H1 (cell line): ENCODE measurements at regions not wholly inside any gene's neighbourhood (a gene's known extent, or its start where the extent isn't known, plus 50 kb on each side); places are given as distances from the start of the nearest gene placed in this dataset.

Experiments used
- CTCF ChIA-PET: fragments of 300-600 bp; sonication (Branson Sonifier 250); formaldehyde crosslinking; loops from one replicate; lab custom pipeline; 2021; ENCODE audit not compliant: partially characterized antibody; lab: Charles Lee
- POLR2A ChIA-PET: fragments of 300-600 bp; sonication (Branson Sonifier 250); formaldehyde crosslinking; loops from one replicate; lab custom pipeline; 2021; ENCODE audit warnings: inconsistent platforms; ENCODE audit not compliant: partially characterized antibody; lab: Charles Lee
- DNase-seq, 2 experiments: peaks; one replicate each; pipeline versions ENCODE4 v3.0.0 to v3.0.0-alpha.2; 2010 to 2022; ENCODE audit warnings: low spot score in 2 of 2, low read depth in 1 of 2, mixed read lengths in 1 of 2
- FAIRE-seq: peaks from 2 replicates; lab custom pipeline; 2011; peaks lifted over from hg19 to GRCh38; lab: Jason Lieb, UNC
- H2AFZ ChIP-seq: 2 replicates; pipeline ENCODE4 v1.8.1; 2012; ENCODE audit warnings: low read length, inconsistent platforms
- H2AK5ac ChIP-seq: 2 replicates; pipeline ENCODE4 v1.6.1; 2013; ENCODE audit warnings: low read depth, low read length
- H2BK120ac ChIP-seq: replicated peaks from 2 replicates; pipeline ENCODE3; 2013; ENCODE audit warnings: low read depth, low read length, inconsistent platforms
- H2BK12ac ChIP-seq: 2 replicates; pipeline ENCODE4 v1.6.1; 2013; ENCODE audit warnings: low read depth, low read length
- H2BK15ac ChIP-seq: 2 replicates; pipeline ENCODE4 v1.6.1; 2013; ENCODE audit warnings: low read length
- H2BK20ac ChIP-seq: 2 replicates; pipeline ENCODE4 v1.6.1; 2013; ENCODE audit warnings: low read length
- H2BK5ac ChIP-seq: 2 replicates; pipeline ENCODE4 v1.6.1; 2013; ENCODE audit warnings: low read depth, low read length
- H3K14ac ChIP-seq: 2 replicates; pipeline ENCODE4 v1.6.1; 2013; ENCODE audit warnings: inconsistent platforms; ENCODE audit not compliant: insufficient read length
- H3K18ac ChIP-seq: 2 replicates; pipeline ENCODE4 v1.6.1; 2013; ENCODE audit warnings: low read length; ENCODE audit errors: extremely low read depth
- H3K23ac ChIP-seq: 2 replicates; pipeline ENCODE4 v1.6.1; 2013; ENCODE audit warnings: inconsistent platforms; ENCODE audit not compliant: insufficient read length
- H3K23me2 ChIP-seq: 2 replicates; pipeline ENCODE4 v1.6.1; 2013; ENCODE audit warnings: low read depth, low read length
- H3K27ac ChIP-seq: 2 replicates; pipeline ENCODE4 v1.6.1; 2011; ENCODE audit warnings: low read depth, low read length, inconsistent platforms
- H3K27me3 ChIP-seq, 4 experiments: replicated peaks in 1 of 4; 1 replicate in 1 of 4; 2 replicates in 3 of 4; pipeline versions ENCODE4 v1.6.1 to v1.8.1; 2011 to 2013; ENCODE audit warnings: low read length in 3 of 4, mild to moderate bottlenecking in 3 of 4, inconsistent platforms in 2 of 4, mixed read lengths in 2 of 4, moderate library complexity in 1 of 4; ENCODE audit not compliant: control insufficient read depth in 3 of 4, insufficient read depth in 3 of 4; ENCODE audit errors: extremely low read depth in 1 of 4
- H3K36me3 ChIP-seq, 4 experiments: 2 replicates each; pipeline versions ENCODE4 v1.6.1 to v1.8.1; 2011 to 2013; ENCODE audit warnings: mild to moderate bottlenecking in 4 of 4, low read length in 3 of 4, moderate library complexity in 2 of 4, control low read depth in 1 of 4, inconsistent platforms in 1 of 4; ENCODE audit not compliant: insufficient read depth in 4 of 4, control insufficient read depth in 2 of 4
- H3K4ac ChIP-seq: replicated peaks from 2 replicates; pipeline ENCODE3; 2013; ENCODE audit warnings: low read length, low read depth, mixed read lengths, inconsistent platforms; ENCODE audit not compliant: insufficient read length
- H3K4me1 ChIP-seq, 4 experiments: replicated peaks in 1 of 4; 1 replicate in 1 of 4; 2 replicates in 3 of 4; pipeline versions ENCODE4 v1.6.1 to v1.8.1; 2011 to 2013; ENCODE audit warnings: low read length in 3 of 4, inconsistent platforms in 2 of 4, mixed read lengths in 1 of 4; ENCODE audit not compliant: insufficient read depth in 4 of 4, control insufficient read depth in 3 of 4
- H3K4me2 ChIP-seq, 2 experiments: 2 replicates each; pipeline versions ENCODE4 v1.6.1 to v1.8.1; 2011 to 2013; ENCODE audit warnings: low read depth in 2 of 2, low read length in 2 of 2, control low read depth in 1 of 2, inconsistent platforms in 1 of 2, mild to moderate bottlenecking in 1 of 2; ENCODE audit not compliant: insufficient read depth in 1 of 2
- H3K4me3 ChIP-seq, 4 experiments: fragments of 200-600, 300-600 bp in 1 of 4; sonication (generic), shearing (Covaris generic), sonication (Bioruptor Twin) in 1 of 4; 2 replicates each; pipeline versions ENCODE4 v1.5.1 to v1.8.1; 2011 to 2016; ENCODE audit warnings: low read length in 4 of 4, low read depth in 3 of 4, control low read depth in 2 of 4, inconsistent platforms in 2 of 4, mild to moderate bottlenecking in 2 of 4, mixed read lengths in 1 of 4, moderate library complexity in 1 of 4; ENCODE audit not compliant: insufficient read depth in 2 of 4; ENCODE audit errors: extremely low read depth in 1 of 4
- H3K56ac ChIP-seq: replicated peaks from 2 replicates; pipeline ENCODE3; 2013; ENCODE audit warnings: low read depth, mild to moderate bottlenecking, mixed read lengths, low read length, inconsistent platforms; ENCODE audit not compliant: insufficient read length
- H3K79me1 ChIP-seq: 2 replicates; pipeline ENCODE4 v1.6.1; 2013; ENCODE audit warnings: low read depth, low read length, control low read depth
- H3K79me2 ChIP-seq, 2 experiments: 2 replicates each; pipeline versions ENCODE4 v1.6.1 to v1.8.1; 2012 to 2013; ENCODE audit warnings: low read length in 2 of 2, mild to moderate bottlenecking in 2 of 2, inconsistent platforms in 1 of 2; ENCODE audit not compliant: insufficient read depth in 2 of 2, control insufficient read depth in 1 of 2
- H3K9ac ChIP-seq, 4 experiments: replicated peaks in 1 of 4; 1 replicate in 1 of 4; 2 replicates in 3 of 4; pipeline versions ENCODE4 v1.6.1 to v1.8.1; 2011 to 2013; ENCODE audit warnings: low read depth in 3 of 4, low read length in 3 of 4, control low read depth in 2 of 4, mild to moderate bottlenecking in 2 of 4, moderate library complexity in 2 of 4, inconsistent platforms in 1 of 4; ENCODE audit errors: extremely low read depth in 1 of 4
- H3K9me3 ChIP-seq, 2 experiments: 2 replicates each; pipeline versions ENCODE4 v1.6.1 to v1.8.1; 2012 to 2013; ENCODE audit warnings: mild to moderate bottlenecking in 2 of 2, moderate library complexity in 2 of 2, control low read depth in 1 of 2, inconsistent platforms in 1 of 2, low read depth in 1 of 2, low read length in 1 of 2, mixed read lengths in 1 of 2; ENCODE audit not compliant: insufficient read depth in 2 of 2
- H4K20me1 ChIP-seq, 2 experiments: replicated peaks in 1 of 2; 2 replicates each; pipeline versions ENCODE3 to v1.8.1; 2011 to 2013; ENCODE audit warnings: inconsistent platforms in 2 of 2, low read length in 2 of 2, mild to moderate bottlenecking in 1 of 2; ENCODE audit not compliant: insufficient read depth in 2 of 2, control insufficient read depth in 1 of 2
- H4K5ac ChIP-seq: 2 replicates; pipeline ENCODE4 v1.6.1; 2013; ENCODE audit warnings: low read length, low read depth, mixed read lengths, inconsistent platforms; ENCODE audit not compliant: insufficient read length
- H4K8ac ChIP-seq: 2 replicates; pipeline ENCODE4 v1.8.0; 2013; ENCODE audit warnings: mild to moderate bottlenecking, moderate library complexity, low read length, inconsistent platforms; ENCODE audit not compliant: insufficient read depth; ENCODE audit errors: extremely low read depth
- H4K91ac ChIP-seq: replicated peaks from 2 replicates; pipeline ENCODE3; 2013; ENCODE audit warnings: low read length, mixed read lengths, inconsistent platforms; ENCODE audit not compliant: insufficient read length
- CHD2 ChIP-seq: IDR thresholded peaks from 2 replicates; pipeline ENCODE4 v1.6.1; 2012; ENCODE audit warnings: low read length, improper control_type of control experiment
- CTBP2 ChIP-seq: IDR thresholded peaks from 2 replicates; pipeline ENCODE4 v1.7.0; 2011; ENCODE audit warnings: borderline replicate concordance, mild to moderate bottlenecking, moderate library complexity, mixed read lengths, low read length; ENCODE audit not compliant: insufficient read depth, insufficient read length
- FOSL1 ChIP-seq: IDR thresholded peaks from 2 replicates; pipeline ENCODE4 v1.6.1; 2011; ENCODE audit warnings: mild to moderate bottlenecking, low read depth, low read length, moderate library complexity; ENCODE audit not compliant: insufficient read depth
- HDAC6 ChIP-seq: IDR thresholded peaks from one replicate; pipeline ENCODE4 v1.7.1; 2012; ENCODE audit warnings: low read depth, mild to moderate bottlenecking, inconsistent platforms, low read length, moderate library complexity
- MAX ChIP-seq: IDR thresholded peaks from 2 replicates; pipeline ENCODE4 v1.6.1; 2012; ENCODE audit warnings: inconsistent platforms
- NANOG ChIP-seq: IDR thresholded peaks from 2 replicates; pipeline ENCODE4 v1.6.1; 2011; ENCODE audit warnings: low read length, low read depth, mild to moderate bottlenecking, inconsistent platforms; ENCODE audit not compliant: insufficient read depth, poor library complexity, severe bottlenecking
- RXRA ChIP-seq: IDR thresholded peaks from 2 replicates; pipeline ENCODE4 v1.6.1; 2011; ENCODE audit warnings: low read depth, mild to moderate bottlenecking, low read length, moderate library complexity; ENCODE audit not compliant: insufficient read depth
- SIRT6 ChIP-seq: IDR thresholded peaks from one replicate; pipeline ENCODE4 v1.7.1; 2012; ENCODE audit warnings: low read length, inconsistent platforms
- SP1 ChIP-seq: IDR thresholded peaks from 2 replicates; pipeline ENCODE4 v1.6.1; 2011; ENCODE audit warnings: low read depth, low read length
- SP2 ChIP-seq: IDR thresholded peaks from 2 replicates; pipeline ENCODE4 v1.6.1; 2012; ENCODE audit warnings: mild to moderate bottlenecking, low read length, inconsistent platforms
- TBP ChIP-seq: IDR thresholded peaks from 2 replicates; pipeline ENCODE4 v1.6.1; 2011; ENCODE audit warnings: low read depth, low read length, improper control_type of control experiment
- TEAD4 ChIP-seq: IDR thresholded peaks from 2 replicates; pipeline ENCODE4 v1.6.1; 2012; ENCODE audit warnings: low read depth, low read length, inconsistent platforms, mixed read lengths
- WGBS, 2 experiments: shearing (Covaris generic) in 1 of 2; methylation state at CpG; one replicate each; pipeline versions ENCODE4 v1.1.6 to v1.1.7; 2013 to 2015; ENCODE audit warnings: low lambda C conversion rate in 2 of 2, mixed read lengths in 2 of 2, inconsistent platforms in 1 of 2, low coverage in 1 of 2, missing lambda C conversion rate in 1 of 2; ENCODE audit not compliant: insufficient replicate concordance in 2 of 2, insufficient coverage in 1 of 2, insufficient read length in 1 of 2; ENCODE audit errors: extremely low coverage in 1 of 2, missing lambda C conversion rate in 1 of 2; 5-methylcytosine and 5-hydroxymethylcytosine counted together

GRCh38 chr1:38183747-38184146 lies 137.2 kb upstream of the POU3F1 start:
- Histone ChIP-seq H3K18ac (no peak overlapping the region), H3K14ac (no peak overlapping the region), H3K23me2 (no peaks in the 10 kb centered on the region)
- POLR2A ChIA-PET: interaction anchor here (1.3 kb wide), 1 partner anchor 250 kb away, joined by 3 read pairs; no protein-coding TSS in a partner anchor
- TF ChIP-seq CTBP2 (no peak), RXRA (no peak), MAX (no peak), SP2 (no peak), SP1 (no peak), TBP (no peak), HDAC6 (no peak), FOSL1 (no peak), TEAD4 (no peak), SIRT6 (no peak), NANOG (no peak), CHD2 (no peak)
- TF ChIP-seq, all 59 proteins: peak for 0
- H3K23ac ChIP-seq: no peak overlapping the region
- H4K91ac ChIP-seq: peak overlapping the region; percentile 48
- no peak overlapping the region for H3K4ac ChIP-seq
- no peak overlapping the region for H2BK120ac ChIP-seq
- no peak overlapping the region for H3K56ac ChIP-seq
- no peak overlapping the region; the same call in 1 of the 2 replicates for H2BK12ac ChIP-seq
- H4K20me1 ChIP-seq: no peaks in the 10 kb centered on the region
- no peaks in the 10 kb centered on the region for H3K27me3 ChIP-seq
- H2BK15ac ChIP-seq: no peak overlapping the region
- H3K79me1 ChIP-seq: no peaks in the 10 kb centered on the region
- no peaks in the 10 kb centered on the region for H3K79me2 ChIP-seq
- H2AK5ac ChIP-seq: no peak overlapping the region; the same call in 1 of the 2 replicates
- no peak overlapping the region for H3K4me2 ChIP-seq
- H2BK5ac ChIP-seq: peak overlapping the region; percentile 90; the same call in 1 of the 2 replicates
- H3K4me1 ChIP-seq: peaks cover 3 to 8% (median 4%) of the 10 kb centered on the region in 4 experiments; a peak in 6 of 7 replicates
- no peak overlapping the region for H2AFZ ChIP-seq
- peak overlapping the region; percentile 87; the same call in 1 of the 2 replicates for H2BK20ac ChIP-seq
- H3K9me3 ChIP-seq: peaks cover 3 to 13% of the 10 kb centered on the region in 2 experiments; a peak in 3 of 4 replicates
- no peak for DNase-seq
- no peaks in the 10 kb centered on the region for H3K36me3 ChIP-seq
- H4K8ac ChIP-seq: no peak overlapping the region
- no peak overlapping the region for H3K9ac ChIP-seq
- CTCF ChIA-PET: interaction anchor here (0.6 to 2.9 kb wide), 4 partner anchors 57 to 111 kb away, joined by 3 to 7 read pairs (median 3); no protein-coding TSS in a partner anchor
- WGBS, 2 experiments: 86% methylated on average over 2 of the region's 2 CpGs; no CpG with 5 or more reads in 1 of the 2 experiments
- no peak overlapping the region for H4K5ac ChIP-seq
- no peak overlapping the region for H3K27ac ChIP-seq
- no peak overlapping the region for H3K4me3 ChIP-seq
- FAIRE-seq: no peak
